Endothelial cell of umbilical vein (primary cell): ENCODE measurements at regions not wholly inside any gene's neighbourhood (a gene's known extent, or its start where the extent isn't known, plus 50 kb on each side); places are given as distances from the start of the nearest gene placed in this dataset.
"Not testable (repeated sequence)": the region's sequence is repeated elsewhere in the genome, so short reads cannot be mapped to it uniquely, and the experiment has no call there.

ENCODE experiments used
- BruUV-seq: library from RNA; stranded (reverse); fragments of 400-500 nt; replicated peaks from 2 replicates; lab custom pipeline; 2021; lab: Mats Ljungman, UMichigan
- CTCF ChIA-PET: fragments of 300-600, 350-600 bp; sonication (Branson Sonifier 250); formaldehyde crosslinking; loops from one replicate; lab custom pipeline; 2021; ENCODE audit warnings: antibody characterized with exemption, inconsistent platforms; lab: Charles Lee
- POLR2A ChIA-PET: fragments of 300-600, 350-600 bp; sonication (Branson Sonifier 250); formaldehyde crosslinking; loops from one replicate; lab custom pipeline; 2021; ENCODE audit warnings: antibody characterized with exemption, inconsistent platforms; lab: Charles Lee
- DNase-seq: peaks from one replicate; pipeline ENCODE4 v3.0.0-alpha.2; 2011; ENCODE audit warnings: low read depth, low spot score
- FAIRE-seq: peaks from 2 replicates; lab custom pipeline; 2011; peaks lifted over from hg19 to GRCh38; lab: Jason Lieb, UNC
- H2AFZ ChIP-seq: 2 replicates; pipeline ENCODE4 v1.6.0; 2012; ENCODE audit warnings: low read depth, low read length, control low read depth, inconsistent platforms
- H3K27ac ChIP-seq: 2 replicates; pipeline ENCODE4 v1.5.1; 2011; ENCODE audit warnings: low read depth, mild to moderate bottlenecking, control low read depth, low read length, moderate library complexity; ENCODE audit not compliant: insufficient read depth
- H3K27me3 ChIP-seq, 2 experiments: 2 replicates each; pipeline versions ENCODE4 v1.6.0 to v1.6.1; 2011; ENCODE audit warnings: low read length in 2 of 2, mixed read lengths in 1 of 2; ENCODE audit not compliant: control insufficient read depth in 2 of 2, insufficient read depth in 2 of 2
- H3K36me3 ChIP-seq, 2 experiments: 2 replicates in 1 of 2; 3 replicates in 1 of 2; pipeline ENCODE4 v1.5.1; 2011; ENCODE audit warnings: low read length in 2 of 2, mild to moderate bottlenecking in 1 of 2, moderate library complexity in 1 of 2; ENCODE audit not compliant: control insufficient read depth in 2 of 2, insufficient read depth in 2 of 2; ENCODE audit errors: extremely low read depth in 1 of 2
- H3K4me1 ChIP-seq: 3 replicates; pipeline ENCODE4 v1.5.1; 2011; ENCODE audit warnings: mild to moderate bottlenecking, low read length; ENCODE audit not compliant: control insufficient read depth, insufficient read depth; ENCODE audit errors: extremely low read depth
- H3K4me2 ChIP-seq: 2 replicates; pipeline ENCODE4 v1.6.1; 2011; ENCODE audit warnings: low read length, control low read depth, mixed read lengths; ENCODE audit not compliant: insufficient read depth
- H3K4me3 ChIP-seq, 3 experiments: fragments of 200-600 bp in 1 of 3; sonication (generic), shearing (Covaris generic) in 1 of 3; replicated peaks in 1 of 3; 2 replicates each; pipeline ENCODE4 v1.5.1; 2011 to 2016; ENCODE audit warnings: control low read depth in 3 of 3, low read length in 3 of 3, mild to moderate bottlenecking in 2 of 3, inconsistent platforms in 1 of 3, low read depth in 1 of 3, moderate library complexity in 1 of 3; ENCODE audit not compliant: insufficient read depth in 1 of 3
- H3K79me2 ChIP-seq: 2 replicates; pipeline ENCODE4 v1.6.0; 2012; ENCODE audit warnings: low read length, inconsistent platforms; ENCODE audit not compliant: control insufficient read depth, insufficient read depth
- H3K9ac ChIP-seq: replicated peaks from 2 replicates; pipeline ENCODE3; 2011; ENCODE audit warnings: low read length, control low read depth; ENCODE audit not compliant: insufficient read depth; ENCODE audit errors: extremely low read depth
- H3K9me1 ChIP-seq: replicated peaks from 3 replicates; pipeline ENCODE4 v1.6.0; 2011; ENCODE audit warnings: mild to moderate bottlenecking, low read length; ENCODE audit not compliant: control insufficient read depth, insufficient read depth; ENCODE audit errors: extremely low read depth
- H3K9me3 ChIP-seq: replicated peaks from 2 replicates; pipeline ENCODE4 v1.5.1; 2012; ENCODE audit warnings: low read length, inconsistent platforms; ENCODE audit not compliant: control insufficient read depth, insufficient read depth
- H4K20me1 ChIP-seq: replicated peaks from 2 replicates; pipeline ENCODE3; 2011; ENCODE audit warnings: mild to moderate bottlenecking, low read length; ENCODE audit not compliant: control insufficient read depth, insufficient read depth; ENCODE audit errors: extremely low read depth
- MAX ChIP-seq: IDR thresholded peaks from 2 replicates; pipeline ENCODE4 v1.6.1; 2011; ENCODE audit not compliant: insufficient read depth, insufficient read length
- dilution Hi-C: fragments of 300-500 bp; cut with MboI; formaldehyde crosslinking; loops from one replicate; pipeline ENCODE4 v1.15.0; 2019; ENCODE audit warnings: low sequenced_read_pairs; ENCODE audit not compliant: extremely low pct_ligation_motif_present
- intact Hi-C: fragments of 100-400 bp; cut with micrococcal nuclease; formaldehyde crosslinking; loops from one replicate; pipeline ENCODE4 v1.10.0; 2022

GRCh38 chr2:52340171-52340570 is 1308.2 kb upstream of the NRXN1 start:
- CTCF ChIA-PET, result no interaction called here
- Histone ChIP-seq H4K20me1 (no peaks in the 10 kb centered on the region), H3K9me1 (no peaks in the 10 kb centered on the region), H3K9ac (no peak overlapping the region), H3K4me3 (no peak overlapping the region), H3K27ac (no peak overlapping the region), H2AFZ (no peak overlapping the region), H3K36me3 (no peaks in the 10 kb centered on the region), H3K9me3 (no peaks in the 10 kb centered on the region), H3K79me2 (no peaks in the 10 kb centered on the region), H3K4me1 (no peaks in the 10 kb centered on the region), H3K27me3 (no peaks in the 10 kb centered on the region), H3K4me2 (no peak overlapping the region)
- dilution Hi-C loops, result no loop called here
- intact Hi-C loops, result no loop called here
- no peak for FAIRE-seq
- POLR2A ChIA-PET, result no interaction called here
- no peak for DNase-seq
- no TSS peak for BruUV-seq
- TF ChIP-seq MAX, result no peak

GRCh38 chr2:52337786-52338185 is 1305.9 kb upstream of the NRXN1 start:
- H3K36me3 ChIP-seq, dilution Hi-C loops, CTCF ChIA-PET, FAIRE-seq, H3K79me2 ChIP-seq, H2AFZ ChIP-seq, H4K20me1 ChIP-seq, intact Hi-C loops, H3K4me2 ChIP-seq, DNase-seq, H3K27ac ChIP-seq, H3K27me3 ChIP-seq, H3K4me3 ChIP-seq, H3K4me1 ChIP-seq, H3K9me3 ChIP-seq, H3K9me1 ChIP-seq, POLR2A ChIA-PET, H3K9ac ChIP-seq, BruUV-seq: not testable (repeated sequence)
